OCI-LY1 (cell line): ENCODE measurements at regions not wholly inside any gene's neighbourhood (a gene's known extent, or its start where the extent isn't known, plus 50 kb on each side); places are given as distances from the start of the nearest gene placed in this dataset.

Experiments
- EZH2 ChIP-seq: fragments of 200-600 bp; sonication (generic), shearing (Covaris generic); IDR thresholded peaks from 2 replicates; pipeline ENCODE4 v1.8.0; 2017; ENCODE audit warnings: borderline replicate concordance, mixed run types, mild to moderate bottlenecking, antibody characterized with exemption, low read length, moderate library complexity, mixed read lengths
- TF ChIP-seq, protein P1 (sequence below): fragments of 200-600 bp; sonication (generic), shearing (Covaris generic); IDR thresholded peaks from 2 replicates; pipeline ENCODE4 v1.5.1; 2017; ENCODE audit warnings: mild to moderate bottlenecking, antibody characterized with exemption, low read length, moderate library complexity, mixed read lengths

DNA sequence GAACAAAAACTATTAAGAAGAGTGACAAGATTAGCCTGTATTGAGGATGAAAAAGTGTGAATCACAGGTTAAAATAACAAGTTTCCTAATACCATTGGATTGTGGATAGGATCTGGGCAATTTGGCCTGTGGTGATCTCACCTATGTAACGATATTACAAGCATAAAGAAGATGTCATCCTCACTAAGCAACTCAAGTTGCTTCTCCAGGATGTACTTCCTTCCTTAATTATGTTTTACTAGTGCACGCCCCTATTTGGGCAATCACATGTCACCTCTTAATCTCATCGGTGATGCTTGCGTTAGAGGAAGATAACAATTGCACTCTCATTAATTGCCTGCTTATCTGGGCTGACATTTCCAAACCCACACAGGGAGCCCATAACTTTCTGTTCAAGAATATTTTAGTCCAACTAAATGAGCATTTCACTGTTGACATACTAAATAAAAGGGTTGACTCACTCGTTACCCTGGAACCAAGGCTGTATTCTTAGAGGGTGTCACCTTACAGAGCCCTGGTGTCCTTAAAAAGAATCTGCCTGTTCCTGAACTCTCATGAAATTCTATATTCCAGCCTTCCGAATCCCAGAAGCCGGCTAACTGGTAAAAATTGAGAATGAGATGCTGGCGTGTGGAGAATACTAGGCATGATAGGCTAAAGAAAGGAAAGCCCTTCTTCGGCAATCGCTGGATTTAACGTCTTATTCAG is 88.2 kb upstream of the ATXN1 start:
- TF ChIP-seq, protein P1, sequence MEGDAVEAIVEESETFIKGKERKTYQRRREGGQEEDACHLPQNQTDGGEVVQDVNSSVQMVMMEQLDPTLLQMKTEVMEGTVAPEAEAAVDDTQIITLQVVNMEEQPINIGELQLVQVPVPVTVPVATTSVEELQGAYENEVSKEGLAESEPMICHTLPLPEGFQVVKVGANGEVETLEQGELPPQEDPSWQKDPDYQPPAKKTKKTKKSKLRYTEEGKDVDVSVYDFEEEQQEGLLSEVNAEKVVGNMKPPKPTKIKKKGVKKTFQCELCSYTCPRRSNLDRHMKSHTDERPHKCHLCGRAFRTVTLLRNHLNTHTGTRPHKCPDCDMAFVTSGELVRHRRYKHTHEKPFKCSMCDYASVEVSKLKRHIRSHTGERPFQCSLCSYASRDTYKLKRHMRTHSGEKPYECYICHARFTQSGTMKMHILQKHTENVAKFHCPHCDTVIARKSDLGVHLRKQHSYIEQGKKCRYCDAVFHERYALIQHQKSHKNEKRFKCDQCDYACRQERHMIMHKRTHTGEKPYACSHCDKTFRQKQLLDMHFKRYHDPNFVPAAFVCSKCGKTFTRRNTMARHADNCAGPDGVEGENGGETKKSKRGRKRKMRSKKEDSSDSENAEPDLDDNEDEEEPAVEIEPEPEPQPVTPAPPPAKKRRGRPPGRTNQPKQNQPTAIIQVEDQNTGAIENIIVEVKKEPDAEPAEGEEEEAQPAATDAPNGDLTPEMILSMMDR: no peak
- TF ChIP-seq EZH2: no peak
